Endothelial cell of umbilical vein (primary cell): ENCODE measurements at regions not wholly inside any gene's neighbourhood (a gene's known extent, or its start where the extent isn't known, plus 50 kb on each side); places are given as distances from the start of the nearest gene placed in this dataset.

ENCODE experiments used
- BruUV-seq: library from RNA; stranded (reverse); fragments of 400-500 nt; replicated peaks from 2 replicates; lab custom pipeline; 2021; lab: Mats Ljungman, UMichigan
- CTCF ChIA-PET: fragments of 300-600, 350-600 bp; sonication (Branson Sonifier 250); formaldehyde crosslinking; loops from one replicate; lab custom pipeline; 2021; ENCODE audit warnings: antibody characterized with exemption, inconsistent platforms; lab: Charles Lee
- POLR2A ChIA-PET: fragments of 300-600, 350-600 bp; sonication (Branson Sonifier 250); formaldehyde crosslinking; loops from one replicate; lab custom pipeline; 2021; ENCODE audit warnings: antibody characterized with exemption, inconsistent platforms; lab: Charles Lee
- DNase-seq: peaks from one replicate; pipeline ENCODE4 v3.0.0-alpha.2; 2011; ENCODE audit warnings: low read depth, low spot score
- FAIRE-seq: peaks from 2 replicates; lab custom pipeline; 2011; peaks lifted over from hg19 to GRCh38; lab: Jason Lieb, UNC
- H2AFZ ChIP-seq: 2 replicates; pipeline ENCODE4 v1.6.0; 2012; ENCODE audit warnings: low read depth, low read length, control low read depth, inconsistent platforms
- H3K27ac ChIP-seq: 2 replicates; pipeline ENCODE4 v1.5.1; 2011; ENCODE audit warnings: low read depth, mild to moderate bottlenecking, control low read depth, low read length, moderate library complexity; ENCODE audit not compliant: insufficient read depth
- H3K27me3 ChIP-seq, 2 experiments: 2 replicates each; pipeline versions ENCODE4 v1.6.0 to v1.6.1; 2011; ENCODE audit warnings: low read length in 2 of 2, mixed read lengths in 1 of 2; ENCODE audit not compliant: control insufficient read depth in 2 of 2, insufficient read depth in 2 of 2
- H3K36me3 ChIP-seq, 2 experiments: 2 replicates in 1 of 2; 3 replicates in 1 of 2; pipeline ENCODE4 v1.5.1; 2011; ENCODE audit warnings: low read length in 2 of 2, mild to moderate bottlenecking in 1 of 2, moderate library complexity in 1 of 2; ENCODE audit not compliant: control insufficient read depth in 2 of 2, insufficient read depth in 2 of 2; ENCODE audit errors: extremely low read depth in 1 of 2
- H3K4me1 ChIP-seq: 3 replicates; pipeline ENCODE4 v1.5.1; 2011; ENCODE audit warnings: mild to moderate bottlenecking, low read length; ENCODE audit not compliant: control insufficient read depth, insufficient read depth; ENCODE audit errors: extremely low read depth
- H3K4me2 ChIP-seq: 2 replicates; pipeline ENCODE4 v1.6.1; 2011; ENCODE audit warnings: low read length, control low read depth, mixed read lengths; ENCODE audit not compliant: insufficient read depth
- H3K4me3 ChIP-seq, 3 experiments: fragments of 200-600 bp in 1 of 3; sonication (generic), shearing (Covaris generic) in 1 of 3; replicated peaks in 1 of 3; 2 replicates each; pipeline ENCODE4 v1.5.1; 2011 to 2016; ENCODE audit warnings: control low read depth in 3 of 3, low read length in 3 of 3, mild to moderate bottlenecking in 2 of 3, inconsistent platforms in 1 of 3, low read depth in 1 of 3, moderate library complexity in 1 of 3; ENCODE audit not compliant: insufficient read depth in 1 of 3
- H3K79me2 ChIP-seq: 2 replicates; pipeline ENCODE4 v1.6.0; 2012; ENCODE audit warnings: low read length, inconsistent platforms; ENCODE audit not compliant: control insufficient read depth, insufficient read depth
- H3K9ac ChIP-seq: replicated peaks from 2 replicates; pipeline ENCODE3; 2011; ENCODE audit warnings: low read length, control low read depth; ENCODE audit not compliant: insufficient read depth; ENCODE audit errors: extremely low read depth
- H3K9me1 ChIP-seq: replicated peaks from 3 replicates; pipeline ENCODE4 v1.6.0; 2011; ENCODE audit warnings: mild to moderate bottlenecking, low read length; ENCODE audit not compliant: control insufficient read depth, insufficient read depth; ENCODE audit errors: extremely low read depth
- H3K9me3 ChIP-seq: replicated peaks from 2 replicates; pipeline ENCODE4 v1.5.1; 2012; ENCODE audit warnings: low read length, inconsistent platforms; ENCODE audit not compliant: control insufficient read depth, insufficient read depth
- H4K20me1 ChIP-seq: replicated peaks from 2 replicates; pipeline ENCODE3; 2011; ENCODE audit warnings: mild to moderate bottlenecking, low read length; ENCODE audit not compliant: control insufficient read depth, insufficient read depth; ENCODE audit errors: extremely low read depth
- EZH2 ChIP-seq: IDR thresholded peaks from 2 replicates; pipeline ENCODE4 v1.6.1; 2012; ENCODE audit warnings: borderline replicate concordance, low read depth, mild to moderate bottlenecking, moderate library complexity, low read length, inconsistent platforms; ENCODE audit not compliant: severe bottlenecking
- FOS ChIP-seq: IDR thresholded peaks from 2 replicates; pipeline ENCODE4 v1.6.1; 2011; ENCODE audit warnings: mild to moderate bottlenecking, low read length, moderate library complexity, borderline replicate concordance; ENCODE audit not compliant: insufficient read depth
- GATA2 ChIP-seq: IDR thresholded peaks from 2 replicates; pipeline ENCODE4 v1.7.0; 2011; ENCODE audit warnings: low read depth, mild to moderate bottlenecking, moderate library complexity, mixed read lengths, low read length; ENCODE audit not compliant: insufficient read length, insufficient read depth
- JUN ChIP-seq: IDR thresholded peaks from 2 replicates; pipeline ENCODE4 v1.6.1; 2011; ENCODE audit warnings: borderline replicate concordance, low read depth; ENCODE audit not compliant: insufficient read length, insufficient read depth
- MYC ChIP-seq: IDR thresholded peaks from one replicate; pipeline ENCODE4 v1.6.1; 2011; ENCODE audit warnings: mild to moderate bottlenecking, low read depth, low read length
- POLR2A ChIP-seq: IDR thresholded peaks from 2 replicates; pipeline ENCODE4 v1.6.1; 2012; ENCODE audit warnings: low read depth, mild to moderate bottlenecking, control low read depth, low read length
- POLR2AphosphoS5 ChIP-seq: IDR thresholded peaks from 2 replicates; pipeline ENCODE4 v1.6.1; 2012; ENCODE audit warnings: low read depth, mild to moderate bottlenecking, control low read depth, low read length, moderate library complexity; ENCODE audit not compliant: insufficient read depth
- dilution Hi-C: fragments of 300-500 bp; cut with MboI; formaldehyde crosslinking; loops from one replicate; pipeline ENCODE4 v1.15.0; 2019; ENCODE audit warnings: low sequenced_read_pairs; ENCODE audit not compliant: extremely low pct_ligation_motif_present
- intact Hi-C: fragments of 100-400 bp; cut with micrococcal nuclease; formaldehyde crosslinking; loops from one replicate; pipeline ENCODE4 v1.10.0; 2022
- TF ChIP-seq, protein P1 (sequence below), 2 donors: IDR thresholded peaks; 1 replicate in 1 of 2; 2 replicates in 1 of 2; pipeline ENCODE4 v1.5.1; 2011; ENCODE audit warnings: low read length in 2 of 2, mild to moderate bottlenecking in 2 of 2, moderate library complexity in 2 of 2, control low read depth in 1 of 2, inconsistent platforms in 1 of 2, low read depth in 1 of 2; ENCODE audit not compliant: insufficient read depth in 1 of 2; ENCODE audit errors: extremely low read depth in 1 of 2
- TF ChIP-seq, protein P2 (sequence below): IDR thresholded peaks from 2 replicates; pipeline ENCODE4 v1.6.1; 2011; ENCODE audit not compliant: insufficient read depth, insufficient read length

DNA sequence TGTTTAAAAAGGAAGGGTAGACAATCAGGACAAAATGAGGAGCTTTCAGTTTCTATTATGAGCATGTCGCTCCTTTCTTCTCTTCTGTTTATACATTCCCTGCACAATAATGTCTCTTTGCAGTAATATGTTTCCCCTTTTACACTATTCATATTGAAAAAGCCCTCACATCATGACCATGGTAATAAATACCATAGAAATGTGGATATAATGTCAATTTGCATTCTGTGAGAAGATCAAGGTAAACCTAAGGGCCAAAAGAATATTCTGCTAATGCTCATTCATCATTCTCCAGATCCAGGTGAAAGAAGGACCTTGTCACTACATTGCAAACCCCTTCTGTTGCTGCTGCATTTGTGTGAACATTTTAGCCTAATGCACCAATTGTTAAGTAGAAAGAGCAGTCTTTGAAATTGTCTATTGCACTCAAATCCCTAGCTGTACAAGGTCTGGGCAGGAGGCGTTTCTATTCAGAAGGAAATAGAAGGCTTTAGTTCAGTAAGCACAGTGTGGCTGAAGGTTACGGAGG, 117.6 kb upstream of the SOX21 start:
- Histone ChIP-seq H2AFZ (no peak overlapping the region), H3K79me2 (no peaks in the 10 kb centered on the region), H3K4me2 (no peak overlapping the region), H3K4me3 (no peak overlapping the region), H3K9me3 (no peaks in the 10 kb centered on the region), H3K36me3 (no peaks in the 10 kb centered on the region), H3K9ac (no peak overlapping the region), H3K27me3 (peaks cover 0 to 12% of the 10 kb centered on the region in 2 experiments), H3K9me1 (no peaks in the 10 kb centered on the region), H3K4me1 (no peaks in the 10 kb centered on the region), H4K20me1 (no peaks in the 10 kb centered on the region), H3K27ac (no peak overlapping the region)
- CTCF ChIA-PET, result interaction anchor here (1.4 kb wide), 1 partner anchor 15 kb away, joined by 3 read pairs; no protein-coding TSS in a partner anchor
- dilution Hi-C loops (no loop called here), intact Hi-C loops (no loop called here)
- POLR2A ChIA-PET, result no interaction called here
- BruUV-seq, result no TSS peak
- DNase-seq, result no peak
- FAIRE-seq, result no peak
- TF ChIP-seq, protein P1, sequence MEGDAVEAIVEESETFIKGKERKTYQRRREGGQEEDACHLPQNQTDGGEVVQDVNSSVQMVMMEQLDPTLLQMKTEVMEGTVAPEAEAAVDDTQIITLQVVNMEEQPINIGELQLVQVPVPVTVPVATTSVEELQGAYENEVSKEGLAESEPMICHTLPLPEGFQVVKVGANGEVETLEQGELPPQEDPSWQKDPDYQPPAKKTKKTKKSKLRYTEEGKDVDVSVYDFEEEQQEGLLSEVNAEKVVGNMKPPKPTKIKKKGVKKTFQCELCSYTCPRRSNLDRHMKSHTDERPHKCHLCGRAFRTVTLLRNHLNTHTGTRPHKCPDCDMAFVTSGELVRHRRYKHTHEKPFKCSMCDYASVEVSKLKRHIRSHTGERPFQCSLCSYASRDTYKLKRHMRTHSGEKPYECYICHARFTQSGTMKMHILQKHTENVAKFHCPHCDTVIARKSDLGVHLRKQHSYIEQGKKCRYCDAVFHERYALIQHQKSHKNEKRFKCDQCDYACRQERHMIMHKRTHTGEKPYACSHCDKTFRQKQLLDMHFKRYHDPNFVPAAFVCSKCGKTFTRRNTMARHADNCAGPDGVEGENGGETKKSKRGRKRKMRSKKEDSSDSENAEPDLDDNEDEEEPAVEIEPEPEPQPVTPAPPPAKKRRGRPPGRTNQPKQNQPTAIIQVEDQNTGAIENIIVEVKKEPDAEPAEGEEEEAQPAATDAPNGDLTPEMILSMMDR (IDR thresholded peaks at IDR 0.05; ENCODE audit: extremely low read depth in 1 of 2, insufficient read depth in 1 of 2, low read depth in 1 of 2, low read length in 2 of 2), result no peak
- TF ChIP-seq FOS (no peak), MYC (no peak), GATA2 (no peak), POLR2AphosphoS5 (no peak), POLR2A (no peak), JUN (no peak), EZH2 (no peak)
- TF ChIP-seq, protein P2, sequence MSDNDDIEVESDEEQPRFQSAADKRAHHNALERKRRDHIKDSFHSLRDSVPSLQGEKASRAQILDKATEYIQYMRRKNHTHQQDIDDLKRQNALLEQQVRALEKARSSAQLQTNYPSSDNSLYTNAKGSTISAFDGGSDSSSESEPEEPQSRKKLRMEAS, result no peak
